ENCODE measurements at regions not wholly inside any gene's neighbourhood (a gene's known extent, or its start where the extent isn't known, plus 50 kb on each side); places are given as distances from the start of the nearest gene placed in this dataset.

- no peak for DNase-seq
- H3K27me3 ChIP-seq, result peaks cover 0 to 8% (median 0%) of the 10 kb centered on the region in 4 donors
- no peak for TF ChIP-seq POLR2A (IDR thresholded peaks at IDR 0.05)
- TF ChIP-seq, protein P1, sequence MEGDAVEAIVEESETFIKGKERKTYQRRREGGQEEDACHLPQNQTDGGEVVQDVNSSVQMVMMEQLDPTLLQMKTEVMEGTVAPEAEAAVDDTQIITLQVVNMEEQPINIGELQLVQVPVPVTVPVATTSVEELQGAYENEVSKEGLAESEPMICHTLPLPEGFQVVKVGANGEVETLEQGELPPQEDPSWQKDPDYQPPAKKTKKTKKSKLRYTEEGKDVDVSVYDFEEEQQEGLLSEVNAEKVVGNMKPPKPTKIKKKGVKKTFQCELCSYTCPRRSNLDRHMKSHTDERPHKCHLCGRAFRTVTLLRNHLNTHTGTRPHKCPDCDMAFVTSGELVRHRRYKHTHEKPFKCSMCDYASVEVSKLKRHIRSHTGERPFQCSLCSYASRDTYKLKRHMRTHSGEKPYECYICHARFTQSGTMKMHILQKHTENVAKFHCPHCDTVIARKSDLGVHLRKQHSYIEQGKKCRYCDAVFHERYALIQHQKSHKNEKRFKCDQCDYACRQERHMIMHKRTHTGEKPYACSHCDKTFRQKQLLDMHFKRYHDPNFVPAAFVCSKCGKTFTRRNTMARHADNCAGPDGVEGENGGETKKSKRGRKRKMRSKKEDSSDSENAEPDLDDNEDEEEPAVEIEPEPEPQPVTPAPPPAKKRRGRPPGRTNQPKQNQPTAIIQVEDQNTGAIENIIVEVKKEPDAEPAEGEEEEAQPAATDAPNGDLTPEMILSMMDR (IDR thresholded peaks at IDR 0.05), result no peak
- H3K27ac ChIP-seq, result no peak overlapping the region
- no peaks in the 10 kb centered on the region for H3K4me1 ChIP-seq
- no peak overlapping the region for H3K4me3 ChIP-seq
- no peaks in the 10 kb centered on the region for H3K9me3 ChIP-seq
- intact Hi-C loops (cut with DNase I), result no loop called here
- 87 to 94% methylated on average over 5 to 10 of the region's 25 CpGs for WGBS, 2 donors
- no peaks in the 10 kb centered on the region for H3K36me3 ChIP-seq
Observed at GRCh38 chr15:29490747-29491471, 221.3 kb upstream of the NSMCE3 start.

DNA sequence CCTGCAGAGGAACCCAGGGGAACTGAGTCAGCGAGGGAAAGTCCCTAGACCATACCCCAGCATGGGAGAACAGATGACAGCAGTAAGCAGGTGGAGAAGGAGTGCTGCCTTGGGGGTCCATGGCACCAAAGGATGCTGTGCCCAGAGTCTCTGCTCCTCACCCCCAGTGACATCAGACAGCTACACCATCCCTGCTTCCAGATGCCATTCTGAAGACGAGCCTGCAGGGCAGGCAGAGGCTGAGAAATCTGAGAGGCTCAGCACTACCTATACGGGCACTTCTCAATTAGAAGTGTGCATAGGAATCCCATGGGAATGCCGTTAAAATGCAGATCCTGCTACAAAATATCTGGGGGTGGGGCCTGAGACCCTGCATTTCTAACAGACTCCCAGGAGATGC, 211.3 kb upstream of the NSMCE3 start:
- H3K9me3 ChIP-seq, result no peaks in the 10 kb centered on the region
- DNase-seq, result no peak
- no peak overlapping the region for H3K4me3 ChIP-seq
- no peak overlapping the region for H3K27ac ChIP-seq
- peaks cover 0 to 31% (median 0%) of the 10 kb centered on the region in 4 donors for H3K27me3 ChIP-seq
- intact Hi-C loops (cut with DNase I), result no loop called here
- TF ChIP-seq, protein P1 (IDR thresholded peaks at IDR 0.05), result no peak
- TF ChIP-seq POLR2A (IDR thresholded peaks at IDR 0.05), result no peak
- H3K36me3 ChIP-seq, result no peaks in the 10 kb centered on the region
- WGBS, 2 donors, result 54 to 56% methylated on average over 3 to 4 of the region's 4 CpGs
- H3K4me1 ChIP-seq, result no peaks in the 10 kb centered on the region

DNA sequence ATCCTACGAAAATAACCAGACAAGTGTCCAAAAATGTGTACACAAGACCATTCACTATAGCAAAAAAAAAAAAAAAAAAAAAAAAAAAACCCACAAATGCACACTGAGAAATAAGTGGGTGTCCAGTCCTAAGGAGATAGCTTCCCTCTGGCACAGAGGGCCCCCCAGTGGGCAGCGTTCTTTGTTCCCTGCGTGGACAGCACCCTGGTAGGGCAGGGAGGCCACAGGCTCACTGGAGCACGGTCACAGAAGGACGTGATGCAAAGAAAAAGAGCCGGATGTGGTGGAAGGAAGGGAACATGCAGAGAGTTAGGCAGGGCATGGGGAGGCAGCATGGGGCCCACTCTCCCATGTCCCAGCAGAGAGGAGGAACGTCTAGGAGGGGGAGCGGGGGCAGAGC, 210.7 kb upstream of the NSMCE3 start:
- no peak for TF ChIP-seq POLR2A (IDR thresholded peaks at IDR 0.05)
- TF ChIP-seq, protein P1 (IDR thresholded peaks at IDR 0.05), result no peak

DNA sequence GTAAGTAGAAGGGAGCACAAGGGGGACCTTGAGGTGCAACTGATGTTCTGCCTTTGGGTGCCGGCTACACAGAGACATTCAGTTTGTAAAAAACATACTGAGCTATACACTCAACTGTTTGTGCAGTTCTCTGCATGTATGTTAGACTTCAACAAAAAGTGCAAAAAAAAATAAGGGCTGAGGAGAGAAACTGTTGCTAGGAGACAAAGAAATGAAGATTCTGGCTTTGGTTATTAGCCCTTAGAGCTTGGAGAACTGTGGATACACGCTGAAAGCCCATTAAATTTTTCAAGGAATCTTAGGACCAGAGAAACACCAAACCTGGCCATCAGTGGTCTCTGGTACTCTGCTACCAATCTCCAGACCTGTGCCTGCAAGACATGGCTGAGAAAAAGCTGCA, 207.6 kb upstream of the NSMCE3 start:
- Histone ChIP-seq H3K36me3 (no peaks in the 10 kb centered on the region), H3K4me1 (no peaks in the 10 kb centered on the region), H3K4me3 (no peak overlapping the region), H3K9me3 (no peaks in the 10 kb centered on the region), H3K27me3 (peaks cover 0 to 53% (median 0%) of the 10 kb centered on the region in 4 donors), H3K27ac (no peak overlapping the region)
- intact Hi-C loops (cut with DNase I), result no loop called here
- DNase-seq, result no peak
- TF ChIP-seq, protein P1 (IDR thresholded peaks at IDR 0.05), result no peak
- TF ChIP-seq POLR2A (IDR thresholded peaks at IDR 0.05), result no peak
- WGBS, 2 donors, result 84% methylated on average over 2 of the region's 2 CpGs

More for the DNA sequence above, 210.7 kb upstream of the NSMCE3 start:
- DNase-seq, result no peak
- no peaks in the 10 kb centered on the region for H3K4me1 ChIP-seq
- peaks cover 0 to 34% (median 0%) of the 10 kb centered on the region in 4 donors for H3K27me3 ChIP-seq
- H3K36me3 ChIP-seq, result no peaks in the 10 kb centered on the region
- H3K27ac ChIP-seq, result no peak overlapping the region
- intact Hi-C loops (cut with DNase I), result no loop called here
- no peak overlapping the region for H3K4me3 ChIP-seq
- H3K9me3 ChIP-seq, result no peaks in the 10 kb centered on the region
- WGBS, 2 donors, result 73 to 75% methylated on average over 7 to 8 of the region's 8 CpGs

DNA sequence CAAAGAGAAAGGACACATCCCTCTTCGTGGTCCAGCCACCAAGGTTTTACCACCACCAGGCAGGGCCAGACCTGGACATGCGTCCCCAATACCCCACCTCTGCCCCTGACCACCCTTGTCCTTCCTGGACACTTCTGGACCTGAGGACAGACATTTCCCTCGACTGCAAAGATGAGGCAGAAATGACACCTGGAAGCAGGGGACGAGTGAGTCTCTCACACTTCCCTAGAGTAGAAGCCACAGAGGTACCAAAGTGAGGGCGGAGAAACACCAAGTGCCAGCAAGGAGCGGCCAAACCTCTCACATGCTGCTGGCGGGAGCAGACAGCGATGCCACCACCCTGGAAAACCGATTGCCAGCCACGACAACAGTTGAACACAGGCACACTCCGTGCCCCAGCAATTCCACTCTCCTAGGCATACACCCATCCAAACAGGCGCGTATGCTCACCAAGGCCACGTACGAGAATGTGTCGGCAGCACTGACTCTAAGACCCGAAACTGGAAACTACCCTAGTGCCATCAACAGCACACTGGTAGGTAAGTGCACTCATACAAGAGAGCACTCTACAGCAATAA, 207.0 kb upstream of the NSMCE3 start:
- H3K36me3 ChIP-seq, result no peaks in the 10 kb centered on the region
- H3K27me3 ChIP-seq, result peaks cover 0 to 54% (median 0%) of the 10 kb centered on the region in 4 donors
- no peak overlapping the region for H3K4me3 ChIP-seq
- WGBS, 2 donors, result 88 to 91% methylated on average over 6 to 14 of the region's 17 CpGs
- H3K9me3 ChIP-seq, result no peaks in the 10 kb centered on the region
- no peak overlapping the region for H3K27ac ChIP-seq
- intact Hi-C loops (cut with DNase I), result no loop called here
- no peak for DNase-seq
- TF ChIP-seq POLR2A (IDR thresholded peaks at IDR 0.05), result no peak
- TF ChIP-seq, protein P1 (IDR thresholded peaks at IDR 0.05), result no peak
- peaks cover 0 to 3% (median 2%) of the 10 kb centered on the region in 3 donors for H3K4me1 ChIP-seq
